Astrocyte (in vitro differentiated cells and primary cell): ENCODE measurements at regions not wholly inside any gene's neighbourhood (a gene's known extent, or its start where the extent isn't known, plus 50 kb on each side); places are given as distances from the start of the nearest gene placed in this dataset.

Experiments used
- DNase-seq: peaks from one replicate; pipeline ENCODE4 v3.0.0-alpha.2; 2010; ENCODE audit warnings: low read depth
- FAIRE-seq: peaks from 2 replicates; lab custom pipeline; 2011; peaks lifted over from hg19 to GRCh38; lab: Jason Lieb, UNC
- H2AFZ ChIP-seq: 2 replicates; pipeline ENCODE4 v1.6.0; 2012; ENCODE audit warnings: low read depth, low read length, inconsistent platforms
- H3K27ac ChIP-seq: 2 replicates; pipeline ENCODE4 v1.5.1; 2011; ENCODE audit warnings: low read depth, low read length, inconsistent platforms
- H3K27me3 ChIP-seq: 2 replicates; pipeline ENCODE4 v1.6.0; 2011; ENCODE audit warnings: low read length, inconsistent platforms; ENCODE audit not compliant: insufficient read depth
- H3K36me3 ChIP-seq: 2 replicates; pipeline ENCODE4 v1.5.1; 2011; ENCODE audit warnings: low read length, inconsistent platforms; ENCODE audit not compliant: insufficient read depth
- H3K4me1 ChIP-seq: 2 replicates; pipeline ENCODE4 v1.5.1; 2011; ENCODE audit warnings: low read length, inconsistent platforms; ENCODE audit not compliant: insufficient read depth
- H3K4me2 ChIP-seq: 2 replicates; pipeline ENCODE4 v1.6.0; 2012; ENCODE audit warnings: low read length, inconsistent platforms
- H3K4me3 ChIP-seq: 2 replicates; pipeline ENCODE4 v1.5.1; 2011; ENCODE audit warnings: low read depth, mild to moderate bottlenecking, low read length, inconsistent platforms; ENCODE audit not compliant: insufficient read depth
- H3K79me2 ChIP-seq: 2 replicates; pipeline ENCODE4 v1.6.0; 2012; ENCODE audit warnings: mild to moderate bottlenecking, low read length, inconsistent platforms; ENCODE audit not compliant: insufficient read depth
- H3K9ac ChIP-seq: 2 replicates; pipeline ENCODE4 v1.6.0; 2012; ENCODE audit warnings: mild to moderate bottlenecking, low read length, inconsistent platforms
- H3K9me3 ChIP-seq: 2 replicates; pipeline ENCODE4 v1.5.1; 2012; ENCODE audit warnings: low read depth, mild to moderate bottlenecking, low read length, inconsistent platforms; ENCODE audit not compliant: insufficient read depth
- H4K20me1 ChIP-seq: 2 replicates; pipeline ENCODE4 v1.6.0; 2012; ENCODE audit warnings: low read length, inconsistent platforms; ENCODE audit not compliant: insufficient read depth
- H3K27ac Mint-ChIP-seq: one replicate; pipeline ENCODE4 v1.8.0; 2021; ENCODE audit warnings: mild to moderate bottlenecking, mixed read lengths; ENCODE audit not compliant: unreplicated experiment
- H3K27me3 Mint-ChIP-seq: one replicate; pipeline ENCODE4 v1.8.0; 2021; ENCODE audit warnings: low read depth, mixed read lengths; ENCODE audit not compliant: unreplicated experiment
- H3K36me3 Mint-ChIP-seq: one replicate; pipeline ENCODE4 v1.8.0; 2021; ENCODE audit warnings: low read depth, mixed read lengths; ENCODE audit not compliant: unreplicated experiment
- H3K4me1 Mint-ChIP-seq: one replicate; pipeline ENCODE4 v1.8.0; 2021; ENCODE audit warnings: low read depth, mixed read lengths; ENCODE audit not compliant: unreplicated experiment
- H3K4me3 Mint-ChIP-seq: one replicate; pipeline ENCODE4 v1.8.0; 2021; ENCODE audit warnings: mild to moderate bottlenecking, moderate library complexity, mixed read lengths; ENCODE audit not compliant: unreplicated experiment
- H3K9me3 Mint-ChIP-seq: one replicate; pipeline ENCODE4 v1.8.0; 2021; ENCODE audit warnings: mild to moderate bottlenecking, mixed read lengths; ENCODE audit not compliant: unreplicated experiment
- EZH2 ChIP-seq: IDR thresholded peaks from 2 replicates; pipeline ENCODE4 v1.6.1; 2012; ENCODE audit warnings: mild to moderate bottlenecking, low read length, inconsistent platforms; ENCODE audit not compliant: insufficient read depth
- TF ChIP-seq, protein P1 (sequence below): IDR thresholded peaks from 2 replicates; pipeline ENCODE4 v1.5.1; 2011; ENCODE audit warnings: low read depth, mild to moderate bottlenecking, inconsistent platforms, low read length, moderate library complexity; ENCODE audit not compliant: insufficient read depth

DNA sequence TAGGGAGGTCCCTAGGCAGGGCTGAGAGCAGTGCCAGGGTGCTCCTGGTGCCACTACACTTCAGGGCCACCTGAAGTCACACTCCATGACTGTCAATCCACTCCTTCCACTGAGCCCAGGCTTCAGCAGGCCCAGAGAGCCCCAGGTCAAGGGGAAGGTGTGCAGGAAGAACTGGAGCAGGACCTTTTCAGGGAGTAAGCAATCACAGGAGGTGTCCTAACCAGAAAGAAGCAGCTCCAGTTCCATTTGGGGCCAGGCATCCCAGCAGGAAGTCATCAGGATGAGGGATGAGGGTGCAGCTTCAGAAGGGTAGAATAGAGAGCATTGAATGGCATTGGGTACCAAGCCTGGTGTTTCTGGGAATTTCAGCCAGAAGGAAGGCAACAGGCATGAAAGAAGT lies 556.5 kb downstream of the INSC start:
- Mint-ChIP-seq H3K27me3 (no peaks in the 10 kb centered on the region), H3K9me3 (peaks cover 8% of the 10 kb centered on the region), H3K27ac (no peak overlapping the region), H3K4me1 (peaks cover 15% of the 10 kb centered on the region), H3K36me3 (no peaks in the 10 kb centered on the region), H3K4me3 (no peak overlapping the region)
- no peaks in the 10 kb centered on the region for H3K79me2 ChIP-seq
- peaks cover 3% of the 10 kb centered on the region for H3K9me3 ChIP-seq
- no peak overlapping the region for H3K4me3 ChIP-seq
- H3K36me3 ChIP-seq, result no peaks in the 10 kb centered on the region
- no peak for FAIRE-seq
- H3K4me1 ChIP-seq, result no peaks in the 10 kb centered on the region
- no peak overlapping the region for H3K9ac ChIP-seq
- no peaks in the 10 kb centered on the region for H3K27me3 ChIP-seq
- H3K4me2 ChIP-seq, result no peak overlapping the region
- H2AFZ ChIP-seq, result no peak overlapping the region
- H4K20me1 ChIP-seq, result no peaks in the 10 kb centered on the region
- TF ChIP-seq, protein P1, sequence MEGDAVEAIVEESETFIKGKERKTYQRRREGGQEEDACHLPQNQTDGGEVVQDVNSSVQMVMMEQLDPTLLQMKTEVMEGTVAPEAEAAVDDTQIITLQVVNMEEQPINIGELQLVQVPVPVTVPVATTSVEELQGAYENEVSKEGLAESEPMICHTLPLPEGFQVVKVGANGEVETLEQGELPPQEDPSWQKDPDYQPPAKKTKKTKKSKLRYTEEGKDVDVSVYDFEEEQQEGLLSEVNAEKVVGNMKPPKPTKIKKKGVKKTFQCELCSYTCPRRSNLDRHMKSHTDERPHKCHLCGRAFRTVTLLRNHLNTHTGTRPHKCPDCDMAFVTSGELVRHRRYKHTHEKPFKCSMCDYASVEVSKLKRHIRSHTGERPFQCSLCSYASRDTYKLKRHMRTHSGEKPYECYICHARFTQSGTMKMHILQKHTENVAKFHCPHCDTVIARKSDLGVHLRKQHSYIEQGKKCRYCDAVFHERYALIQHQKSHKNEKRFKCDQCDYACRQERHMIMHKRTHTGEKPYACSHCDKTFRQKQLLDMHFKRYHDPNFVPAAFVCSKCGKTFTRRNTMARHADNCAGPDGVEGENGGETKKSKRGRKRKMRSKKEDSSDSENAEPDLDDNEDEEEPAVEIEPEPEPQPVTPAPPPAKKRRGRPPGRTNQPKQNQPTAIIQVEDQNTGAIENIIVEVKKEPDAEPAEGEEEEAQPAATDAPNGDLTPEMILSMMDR, result no peak
- no peak for TF ChIP-seq EZH2
- no peak overlapping the region for H3K27ac ChIP-seq
- no peak for DNase-seq

DNA sequence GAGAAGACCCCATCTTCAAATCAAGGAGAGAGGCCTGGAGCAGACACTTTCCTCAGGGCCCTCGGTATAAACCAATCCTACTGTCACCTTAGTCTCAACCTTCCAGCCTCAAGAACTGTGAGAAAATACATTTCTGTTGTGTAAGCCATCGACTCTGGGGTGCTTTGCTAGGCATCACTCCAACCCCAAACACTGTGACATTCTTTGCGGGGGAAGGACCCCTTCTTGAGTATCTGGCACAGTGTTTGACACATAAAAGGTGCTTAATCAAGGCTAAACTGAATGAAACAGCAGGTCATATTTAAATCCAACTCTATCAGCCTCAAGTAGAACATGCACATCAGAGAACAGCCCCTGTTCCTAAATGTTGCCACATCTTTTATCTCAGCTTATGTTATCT lies 558.1 kb downstream of the INSC start:
- no peaks in the 10 kb centered on the region for H3K36me3 ChIP-seq
- no peaks in the 10 kb centered on the region for H4K20me1 ChIP-seq
- Mint-ChIP-seq H3K9me3 (peaks cover 4% of the 10 kb centered on the region), H3K27me3 (no peaks in the 10 kb centered on the region), H3K4me3 (no peak overlapping the region), H3K4me1 (peaks cover 15% of the 10 kb centered on the region), H3K27ac (no peak overlapping the region), H3K36me3 (no peaks in the 10 kb centered on the region)
- TF ChIP-seq, protein P1, result no peak
- no peak for TF ChIP-seq EZH2
- FAIRE-seq, result no peak
- H3K27ac ChIP-seq, result no peak overlapping the region
- no peaks in the 10 kb centered on the region for H3K4me1 ChIP-seq
- no peak overlapping the region for H3K4me3 ChIP-seq
- no peaks in the 10 kb centered on the region for H3K79me2 ChIP-seq
- H3K9me3 ChIP-seq, result peaks cover 3% of the 10 kb centered on the region
- H3K4me2 ChIP-seq, result no peak overlapping the region
- H3K27me3 ChIP-seq, result no peaks in the 10 kb centered on the region
- no peak for DNase-seq
- H3K9ac ChIP-seq, result no peak overlapping the region
- H2AFZ ChIP-seq, result no peak overlapping the region

DNA sequence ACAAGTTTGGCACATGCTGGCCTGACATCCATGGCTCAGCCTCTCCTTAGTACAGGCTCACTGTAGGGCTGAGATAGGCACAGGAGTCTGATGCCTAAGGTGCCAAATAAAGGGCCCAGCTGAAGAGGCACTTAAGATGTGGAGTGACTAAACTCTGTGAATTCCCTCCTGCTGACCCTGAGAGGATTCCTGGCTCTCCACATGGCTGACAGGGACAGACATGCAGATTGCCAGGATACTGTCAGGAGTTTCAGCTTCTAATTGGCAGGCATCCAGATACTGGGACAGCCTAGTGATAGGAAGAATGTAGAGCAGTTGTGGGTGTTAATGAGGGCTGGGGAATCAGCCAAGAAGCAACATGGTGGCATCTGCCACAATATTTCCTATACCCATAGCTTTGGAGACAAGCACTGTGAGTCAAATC lies 558.7 kb downstream of the INSC start:
- H3K4me3 ChIP-seq, result no peak overlapping the region
- DNase-seq (no peak), FAIRE-seq (no peak)
- Mint-ChIP-seq H3K4me1 (peaks cover 15% of the 10 kb centered on the region), H3K27ac (no peak overlapping the region), H3K4me3 (no peak overlapping the region), H3K9me3 (peaks cover 4% of the 10 kb centered on the region), H3K27me3 (no peaks in the 10 kb centered on the region), H3K36me3 (no peaks in the 10 kb centered on the region)
- no peaks in the 10 kb centered on the region for H3K79me2 ChIP-seq
- no peak overlapping the region for H3K9ac ChIP-seq
- H4K20me1 ChIP-seq, result no peaks in the 10 kb centered on the region
- no peaks in the 10 kb centered on the region for H3K27me3 ChIP-seq
- H3K9me3 ChIP-seq, result peaks cover 3% of the 10 kb centered on the region
- H2AFZ ChIP-seq, result no peak overlapping the region
- H3K4me1 ChIP-seq, result no peaks in the 10 kb centered on the region
- no peak overlapping the region for H3K4me2 ChIP-seq
- H3K27ac ChIP-seq, result no peak overlapping the region
- TF ChIP-seq EZH2, result no peak
- TF ChIP-seq, protein P1, result no peak
- H3K36me3 ChIP-seq, result no peaks in the 10 kb centered on the region
